Osteoblast (primary cell): ENCODE measurements at regions not wholly inside any gene's neighbourhood (a gene's known extent, or its start where the extent isn't known, plus 50 kb on each side); places are given as distances from the start of the nearest gene placed in this dataset.

ENCODE experiments used
- DNase-seq: peaks from one replicate; pipeline ENCODE4 v3.0.0; 2011; ENCODE audit warnings: low spot score, mixed read lengths; ENCODE audit not compliant: insufficient read length; ENCODE audit errors: missing footprints
- H2AFZ ChIP-seq: 2 replicates; pipeline ENCODE4 v1.6.0; 2011; ENCODE audit warnings: mild to moderate bottlenecking, low read length
- H3K27ac ChIP-seq: 2 replicates; pipeline ENCODE4 v1.5.1; 2011; ENCODE audit warnings: mild to moderate bottlenecking, low read depth, low read length, moderate library complexity
- H3K27me3 ChIP-seq: 2 replicates; pipeline ENCODE4 v1.6.0; 2012; ENCODE audit warnings: mild to moderate bottlenecking, control low read depth, inconsistent platforms, low read length, moderate library complexity; ENCODE audit not compliant: insufficient read depth
- H3K36me3 ChIP-seq: 2 replicates; pipeline ENCODE4 v1.5.1; 2011; ENCODE audit warnings: mild to moderate bottlenecking, low read length, control low read depth, moderate library complexity; ENCODE audit not compliant: insufficient read depth
- H3K4me1 ChIP-seq: 2 replicates; pipeline ENCODE4 v1.5.1; 2011; ENCODE audit warnings: mild to moderate bottlenecking, low read length, control low read depth, moderate library complexity; ENCODE audit not compliant: insufficient read depth
- H3K4me2 ChIP-seq: 2 replicates; pipeline ENCODE4 v1.6.0; 2011; ENCODE audit warnings: mild to moderate bottlenecking, low read length; ENCODE audit not compliant: insufficient read depth
- H3K4me3 ChIP-seq: fragments of 200-600 bp; sonication (generic); 3 replicates; pipeline ENCODE4 v1.5.1; 2012; ENCODE audit warnings: mild to moderate bottlenecking, low read length, inconsistent platforms; ENCODE audit not compliant: insufficient read depth
- H3K79me2 ChIP-seq: 2 replicates; pipeline ENCODE4 v1.6.0; 2012; ENCODE audit warnings: mild to moderate bottlenecking, low read length, control low read depth, inconsistent platforms; ENCODE audit not compliant: insufficient read depth
- H3K9me3 ChIP-seq: 2 replicates; pipeline ENCODE4 v1.5.1; 2011; ENCODE audit warnings: low read depth, low read length, control low read depth
- H4K20me1 ChIP-seq: 2 replicates; pipeline ENCODE4 v1.6.0; 2012; ENCODE audit warnings: mild to moderate bottlenecking, low read length, control low read depth; ENCODE audit not compliant: insufficient read depth
- TF ChIP-seq, protein P1 (sequence below): IDR thresholded peaks from 2 replicates; pipeline ENCODE4 v1.5.1; 2011; ENCODE audit warnings: mild to moderate bottlenecking, low read depth, low read length, moderate library complexity; ENCODE audit errors: extremely low read depth

DNA sequence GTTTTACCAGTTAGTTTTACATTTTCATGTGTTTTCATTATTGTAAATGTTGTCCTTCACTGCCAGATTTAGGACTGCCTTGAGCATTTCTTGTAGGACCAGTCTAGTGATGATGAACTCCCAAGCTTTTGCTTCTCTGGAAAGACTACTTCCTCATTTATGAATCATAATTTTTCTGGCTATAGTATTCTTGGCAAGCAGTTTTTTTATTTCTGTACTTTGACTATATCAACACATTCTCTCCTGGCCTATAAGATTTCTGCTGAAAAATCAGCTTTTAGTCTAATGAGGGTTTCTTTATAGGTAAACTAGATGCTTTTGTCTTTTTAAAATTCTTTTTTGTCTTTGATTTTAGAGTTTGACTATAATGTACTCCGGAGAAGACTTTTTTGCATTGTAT, 256.8 kb upstream of the GRAMD2B start:
- TF ChIP-seq, protein P1, sequence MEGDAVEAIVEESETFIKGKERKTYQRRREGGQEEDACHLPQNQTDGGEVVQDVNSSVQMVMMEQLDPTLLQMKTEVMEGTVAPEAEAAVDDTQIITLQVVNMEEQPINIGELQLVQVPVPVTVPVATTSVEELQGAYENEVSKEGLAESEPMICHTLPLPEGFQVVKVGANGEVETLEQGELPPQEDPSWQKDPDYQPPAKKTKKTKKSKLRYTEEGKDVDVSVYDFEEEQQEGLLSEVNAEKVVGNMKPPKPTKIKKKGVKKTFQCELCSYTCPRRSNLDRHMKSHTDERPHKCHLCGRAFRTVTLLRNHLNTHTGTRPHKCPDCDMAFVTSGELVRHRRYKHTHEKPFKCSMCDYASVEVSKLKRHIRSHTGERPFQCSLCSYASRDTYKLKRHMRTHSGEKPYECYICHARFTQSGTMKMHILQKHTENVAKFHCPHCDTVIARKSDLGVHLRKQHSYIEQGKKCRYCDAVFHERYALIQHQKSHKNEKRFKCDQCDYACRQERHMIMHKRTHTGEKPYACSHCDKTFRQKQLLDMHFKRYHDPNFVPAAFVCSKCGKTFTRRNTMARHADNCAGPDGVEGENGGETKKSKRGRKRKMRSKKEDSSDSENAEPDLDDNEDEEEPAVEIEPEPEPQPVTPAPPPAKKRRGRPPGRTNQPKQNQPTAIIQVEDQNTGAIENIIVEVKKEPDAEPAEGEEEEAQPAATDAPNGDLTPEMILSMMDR = no peak
- Histone ChIP-seq H3K4me1 (no peaks in the 10 kb centered on the region), H4K20me1 (no peaks in the 10 kb centered on the region), H2AFZ (no peak overlapping the region), H3K79me2 (no peaks in the 10 kb centered on the region), H3K4me3 (no peak overlapping the region), H3K27ac (no peak overlapping the region), H3K4me2 (no peak overlapping the region), H3K27me3 (no peaks in the 10 kb centered on the region), H3K9me3 (peaks cover 6% of the 10 kb centered on the region), H3K36me3 (no peaks in the 10 kb centered on the region)
- no peak for DNase-seq

DNA sequence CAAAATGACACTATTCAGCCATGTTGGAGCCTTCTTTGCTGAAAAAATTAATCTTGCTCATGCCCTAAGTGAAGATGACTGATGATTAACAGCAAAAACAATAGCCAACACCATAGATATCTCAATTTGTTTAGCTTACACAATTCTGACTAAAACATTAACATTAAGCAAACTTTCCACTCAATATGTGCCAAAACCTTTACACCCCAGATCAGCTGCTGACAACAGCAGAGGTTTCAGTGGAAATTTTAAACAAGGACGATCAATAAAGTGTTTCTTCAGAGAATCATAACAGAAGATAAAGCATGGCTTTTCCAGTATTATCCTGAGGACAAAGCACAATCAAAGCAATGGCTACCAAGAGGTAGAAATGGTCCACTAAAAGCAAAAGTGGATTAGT, 254.4 kb upstream of the GRAMD2B start:
- TF ChIP-seq, protein P1 = no peak
- no peak for DNase-seq
- no peak overlapping the region for H3K4me2 ChIP-seq
- no peaks in the 10 kb centered on the region for H3K4me1 ChIP-seq
- H3K79me2 ChIP-seq = no peaks in the 10 kb centered on the region
- H4K20me1 ChIP-seq = no peaks in the 10 kb centered on the region
- H3K4me3 ChIP-seq = no peak overlapping the region
- peaks cover 6% of the 10 kb centered on the region for H3K9me3 ChIP-seq
- no peaks in the 10 kb centered on the region for H3K27me3 ChIP-seq
- no peak overlapping the region for H2AFZ ChIP-seq
- H3K27ac ChIP-seq = no peak overlapping the region
- H3K36me3 ChIP-seq = no peaks in the 10 kb centered on the region

DNA sequence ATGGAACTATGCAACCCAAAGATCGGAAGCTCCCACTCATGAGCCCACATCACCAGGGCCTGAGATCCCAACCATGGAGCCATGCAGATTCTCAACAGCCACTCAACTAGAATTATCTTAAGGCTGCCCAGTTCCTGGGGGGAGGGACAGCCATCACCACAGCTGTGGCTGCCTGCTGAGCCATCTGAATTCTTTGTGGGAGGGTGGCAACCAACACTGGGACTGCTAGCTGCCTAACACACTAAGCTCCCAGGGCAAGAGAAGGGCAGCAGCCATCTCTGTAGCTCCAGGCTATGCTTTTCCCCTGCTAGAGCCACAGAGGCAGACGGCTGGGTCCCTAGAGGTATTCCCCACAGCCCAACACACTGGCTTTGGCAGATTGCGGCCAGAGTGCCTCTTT, 251.3 kb upstream of the GRAMD2B start:
- no peaks in the 10 kb centered on the region for H3K79me2 ChIP-seq
- TF ChIP-seq, protein P1 = no peak
- no peaks in the 10 kb centered on the region for H3K4me1 ChIP-seq
- peaks cover 6% of the 10 kb centered on the region for H3K9me3 ChIP-seq
- H3K27me3 ChIP-seq = no peaks in the 10 kb centered on the region
- no peak overlapping the region for H3K4me3 ChIP-seq
- no peaks in the 10 kb centered on the region for H4K20me1 ChIP-seq
- no peak overlapping the region for H2AFZ ChIP-seq
- no peak overlapping the region for H3K4me2 ChIP-seq
- no peak overlapping the region for H3K27ac ChIP-seq
- no peaks in the 10 kb centered on the region for H3K36me3 ChIP-seq
- DNase-seq = no peak

DNA sequence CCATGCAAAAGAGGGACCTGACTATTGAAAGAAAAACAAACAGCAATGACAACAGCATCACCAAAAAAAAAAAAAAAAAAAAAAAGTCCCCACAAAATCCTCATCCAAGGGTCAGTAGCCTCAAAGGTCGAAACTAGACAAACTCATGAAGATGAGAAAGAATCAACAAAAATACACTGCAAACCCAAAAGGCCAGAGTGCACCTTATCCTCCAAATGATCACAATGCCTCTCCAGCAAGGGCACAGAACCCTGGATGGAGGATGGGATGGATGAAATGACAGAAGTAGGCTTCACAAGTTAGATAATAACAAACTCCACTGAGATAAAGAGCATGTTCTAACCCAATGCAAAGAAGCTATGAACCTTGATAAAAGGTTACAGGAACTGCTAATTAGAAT, 250.4 kb upstream of the GRAMD2B start:
- no peaks in the 10 kb centered on the region for H3K27me3 ChIP-seq

More for the DNA sequence above, 250.4 kb upstream of the GRAMD2B start:
- Histone ChIP-seq H3K4me3 (no peak overlapping the region), H3K79me2 (no peaks in the 10 kb centered on the region), H3K27ac (no peak overlapping the region), H3K4me1 (no peaks in the 10 kb centered on the region), H3K36me3 (no peaks in the 10 kb centered on the region), H3K9me3 (peaks cover under 1% of the 10 kb centered on the region), H3K4me2 (no peak overlapping the region), H4K20me1 (no peaks in the 10 kb centered on the region), H2AFZ (no peak overlapping the region)
- TF ChIP-seq, protein P1 = no peak
- no peak for DNase-seq
